Breast epithelium (tissue), 3 donors: ENCODE measurements at regions not wholly inside any gene's neighbourhood (a gene's known extent, or its start where the extent isn't known, plus 50 kb on each side); places are given as distances from the start of the nearest gene placed in this dataset.

Source experiments
- CTCF ChIP-seq, 3 donors: fragments of 450-650 bp; IDR thresholded peaks; one replicate each; pipeline ENCODE4 v1.5.1; 2016 to 2017; ENCODE audit warnings: antibody characterized with exemption in 3 of 3, mild to moderate bottlenecking in 3 of 3, moderate library complexity in 3 of 3
- POLR2A ChIP-seq: fragments of 450-650 bp; IDR thresholded peaks from one replicate; pipeline ENCODE4 v1.6.1; 2016; ENCODE audit warnings: antibody characterized with exemption, mild to moderate bottlenecking, moderate library complexity
- POLR2AphosphoS5 ChIP-seq, 3 donors: sonication (generic); formaldehyde crosslinking; IDR thresholded peaks; one replicate each; pipeline ENCODE4 v1.6.1; 2017; ENCODE audit warnings: antibody characterized with exemption in 3 of 3

- TF ChIP-seq CTCF (IDR thresholded peaks at IDR 0.05), result no peak
- no peak for TF ChIP-seq POLR2A
- TF ChIP-seq POLR2AphosphoS5 (IDR thresholded peaks at IDR 0.05), result no peak
Measured at GRCh38 chr3:112742934-112743333, 102.0 kb upstream of the CCDC80 start.
